Right atrium auricular region (tissue), 2 donors: ENCODE measurements at regions not wholly inside any gene's neighbourhood (a gene's known extent, or its start where the extent isn't known, plus 50 kb on each side); places are given as distances from the start of the nearest gene placed in this dataset.

Experiments
- DNase-seq: peaks from one replicate; pipeline ENCODE4 v3.0.0-alpha.2; 2019; ENCODE audit warnings: low spot score
- H3K27ac ChIP-seq, 2 donors: fragments of 200-600 bp; sonication (generic); 1 replicate in 1 of 2; 2 replicates in 1 of 2; pipeline ENCODE4 v1.5.1; 2016 to 2019
- H3K27me3 ChIP-seq, 2 donors: fragments of 200-600 bp; sonication (generic); one replicate each; pipeline versions ENCODE4 v1.5.1 to v1.6.0; 2017 to 2019
- H3K36me3 ChIP-seq: fragments of 200-600 bp; sonication (generic); one replicate; pipeline ENCODE4 v1.5.1; 2016
- H3K4me1 ChIP-seq, 2 donors: fragments of 200-600 bp; sonication (generic); one replicate each; pipeline versions ENCODE4 v1.5.1 to v1.6.0; 2017 to 2019
- H3K4me3 ChIP-seq, 2 donors: fragments of 200-600 bp; sonication (generic); 1 replicate in 1 of 2; 2 replicates in 1 of 2; pipeline ENCODE4 v1.5.1; 2017 to 2019; ENCODE audit warnings: mild to moderate bottlenecking in 1 of 2, moderate library complexity in 1 of 2
- H3K9me3 ChIP-seq, 2 donors: fragments of 200-600 bp; sonication (generic); one replicate each; pipeline ENCODE4 v1.5.1; 2019
- TF ChIP-seq, protein P1 (sequence below), 2 donors: fragments of 200-600 bp; sonication (generic); IDR thresholded peaks; one replicate each; pipeline ENCODE4 v1.5.1; 2019; ENCODE audit warnings: antibody characterized with exemption in 2 of 2

DNA sequence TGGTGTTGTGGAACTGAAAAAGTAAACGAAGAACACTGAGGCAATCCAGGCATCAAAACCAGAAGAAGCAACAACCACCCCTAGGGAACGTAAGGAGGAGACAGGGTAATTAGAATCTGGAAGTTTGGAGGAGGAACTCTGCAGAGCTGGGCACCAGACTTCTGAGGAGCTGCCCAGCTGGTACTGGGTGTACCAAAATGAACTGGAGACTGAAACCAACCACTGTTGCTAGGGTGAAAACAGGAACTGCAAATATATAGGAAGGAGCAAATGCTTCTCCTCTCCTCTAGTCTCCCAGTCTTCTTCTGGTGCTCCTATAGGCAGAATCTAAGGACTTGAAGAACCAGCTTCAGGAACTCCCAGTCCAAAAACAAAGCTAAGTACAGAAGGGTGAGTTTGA is 189.8 kb downstream of the ELAVL2 start:
- TF ChIP-seq, protein P1, sequence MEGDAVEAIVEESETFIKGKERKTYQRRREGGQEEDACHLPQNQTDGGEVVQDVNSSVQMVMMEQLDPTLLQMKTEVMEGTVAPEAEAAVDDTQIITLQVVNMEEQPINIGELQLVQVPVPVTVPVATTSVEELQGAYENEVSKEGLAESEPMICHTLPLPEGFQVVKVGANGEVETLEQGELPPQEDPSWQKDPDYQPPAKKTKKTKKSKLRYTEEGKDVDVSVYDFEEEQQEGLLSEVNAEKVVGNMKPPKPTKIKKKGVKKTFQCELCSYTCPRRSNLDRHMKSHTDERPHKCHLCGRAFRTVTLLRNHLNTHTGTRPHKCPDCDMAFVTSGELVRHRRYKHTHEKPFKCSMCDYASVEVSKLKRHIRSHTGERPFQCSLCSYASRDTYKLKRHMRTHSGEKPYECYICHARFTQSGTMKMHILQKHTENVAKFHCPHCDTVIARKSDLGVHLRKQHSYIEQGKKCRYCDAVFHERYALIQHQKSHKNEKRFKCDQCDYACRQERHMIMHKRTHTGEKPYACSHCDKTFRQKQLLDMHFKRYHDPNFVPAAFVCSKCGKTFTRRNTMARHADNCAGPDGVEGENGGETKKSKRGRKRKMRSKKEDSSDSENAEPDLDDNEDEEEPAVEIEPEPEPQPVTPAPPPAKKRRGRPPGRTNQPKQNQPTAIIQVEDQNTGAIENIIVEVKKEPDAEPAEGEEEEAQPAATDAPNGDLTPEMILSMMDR (IDR thresholded peaks at IDR 0.05), result no peak
- no peaks in the 10 kb centered on the region for H3K36me3 ChIP-seq
- no peaks in the 10 kb centered on the region for H3K27me3 ChIP-seq

DNA sequence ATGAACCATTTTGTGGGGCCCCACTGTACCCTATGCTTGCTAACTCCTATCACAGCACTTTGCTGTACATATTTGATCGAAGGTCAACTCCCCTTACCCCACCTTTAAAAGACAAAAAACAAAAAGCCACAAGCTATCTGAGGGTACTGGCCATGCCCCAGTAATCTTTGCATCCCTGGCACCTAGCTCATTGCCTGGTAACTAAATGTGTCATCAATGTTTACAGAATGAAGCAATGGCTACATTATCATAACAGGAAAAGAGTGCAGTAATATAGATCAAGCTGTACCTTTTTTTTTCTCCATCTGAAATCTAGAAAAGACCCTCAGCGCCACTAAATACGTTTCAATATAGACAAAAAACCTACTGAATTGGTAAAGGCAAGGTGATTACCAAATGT is 188.0 kb downstream of the ELAVL2 start:
- Histone ChIP-seq H3K27me3 (no peaks in the 10 kb centered on the region), H3K9me3 (no peaks in the 10 kb centered on the region), H3K4me1 (no peaks in the 10 kb centered on the region), H3K27ac (no peak overlapping the region), H3K4me3 (no peak overlapping the region), H3K36me3 (no peaks in the 10 kb centered on the region)
- no peak for DNase-seq
- TF ChIP-seq, protein P1 (IDR thresholded peaks at IDR 0.05), result no peak

More for the DNA sequence above, 189.8 kb downstream of the ELAVL2 start:
- Histone ChIP-seq H3K4me1 (no peaks in the 10 kb centered on the region), H3K9me3 (no peaks in the 10 kb centered on the region), H3K27ac (no peak overlapping the region), H3K4me3 (no peak overlapping the region)
- no peak for DNase-seq

GRCh38 chr9:23638837-23639426 is 187.1 kb downstream of the ELAVL2 start:
- TF ChIP-seq, protein P1 (IDR thresholded peaks at IDR 0.05), result no peak

More at GRCh38 chr9:23638837-23639426, 187.1 kb downstream of the ELAVL2 start:
- Histone ChIP-seq H3K4me3 (no peak overlapping the region), H3K36me3 (no peaks in the 10 kb centered on the region), H3K27me3 (no peaks in the 10 kb centered on the region), H3K4me1 (no peaks in the 10 kb centered on the region), H3K27ac (no peak overlapping the region), H3K9me3 (no peaks in the 10 kb centered on the region)
- no peak for DNase-seq
